ENCODE measurements at regions not wholly inside any gene's neighbourhood (a gene's known extent, or its start where the extent isn't known, plus 50 kb on each side); places are given as distances from the start of the nearest gene placed in this dataset.
"Not testable (repeated sequence)": the region's sequence is repeated elsewhere in the genome, so short reads cannot be mapped to it uniquely, and the experiment has no call there.

DNA sequence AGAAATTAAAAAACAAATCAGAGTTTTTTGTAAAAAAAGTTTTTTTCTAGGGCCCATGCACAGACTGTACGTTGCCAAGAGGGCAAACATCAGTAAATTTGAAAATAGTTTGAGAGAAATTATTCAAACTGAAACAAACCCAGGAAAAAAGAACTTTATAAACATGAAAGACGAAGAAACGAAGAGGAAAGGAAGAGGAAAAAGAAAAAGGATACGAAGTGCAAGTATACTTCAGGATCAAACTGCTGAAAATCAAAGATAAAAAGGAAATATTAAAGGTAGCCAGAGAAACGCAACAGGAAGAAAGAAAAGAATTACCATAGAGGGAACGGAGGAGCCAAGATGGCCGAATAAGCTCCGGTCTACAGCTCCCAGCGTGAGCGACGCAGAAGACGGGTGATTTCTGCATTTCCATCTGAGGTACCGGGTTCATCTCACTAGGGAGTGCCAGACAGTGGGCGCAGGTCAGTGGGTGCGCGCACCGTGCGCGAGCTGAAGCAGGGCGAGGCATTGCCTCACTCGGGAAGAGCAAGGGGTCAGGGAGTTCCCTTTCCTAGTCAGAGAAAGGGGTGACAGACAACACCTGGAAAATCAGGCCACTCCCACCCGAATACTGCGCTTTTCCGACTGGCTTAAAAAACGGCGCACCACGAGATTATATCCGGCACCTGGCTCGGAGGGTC is 94.4 kb upstream of the GAS1 start:
- DNase-seq (ENCODE audit: low read depth in 3 of 3), result not testable (repeated sequence)

- DNase-seq (ENCODE audit: low read depth in 3 of 3), result not testable (repeated sequence)
Measured at GRCh38 chr9:87049929-87050608, 102.8 kb upstream of the GAS1 start.

- no peak for DNase-seq (ENCODE audit: low read depth in 3 of 3)
Measured at GRCh38 chr9:87054999-87055686, 107.8 kb upstream of the GAS1 start.

DNA sequence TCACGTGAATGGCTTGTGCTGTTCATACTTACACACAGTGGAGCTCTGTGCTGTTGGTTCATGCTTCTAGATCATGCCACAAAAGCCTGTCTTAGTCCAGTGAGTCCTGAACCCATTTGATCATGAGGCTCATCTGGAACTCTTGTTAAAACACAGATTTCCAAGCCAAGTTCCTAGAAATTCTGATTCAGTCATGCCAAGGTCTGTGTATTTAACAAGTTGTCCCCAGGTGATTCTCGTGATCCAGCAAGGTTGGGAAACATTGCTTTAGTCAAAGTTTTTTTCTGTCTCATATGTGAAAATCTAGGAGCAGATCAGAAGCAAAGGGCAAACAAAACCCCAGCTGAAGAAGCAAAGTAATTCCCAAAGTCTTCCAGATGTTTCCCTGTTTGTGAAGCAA is 112.5 kb upstream of the GAS1 start:
- no peak for DNase-seq (ENCODE audit: low read depth in 3 of 3)

DNA sequence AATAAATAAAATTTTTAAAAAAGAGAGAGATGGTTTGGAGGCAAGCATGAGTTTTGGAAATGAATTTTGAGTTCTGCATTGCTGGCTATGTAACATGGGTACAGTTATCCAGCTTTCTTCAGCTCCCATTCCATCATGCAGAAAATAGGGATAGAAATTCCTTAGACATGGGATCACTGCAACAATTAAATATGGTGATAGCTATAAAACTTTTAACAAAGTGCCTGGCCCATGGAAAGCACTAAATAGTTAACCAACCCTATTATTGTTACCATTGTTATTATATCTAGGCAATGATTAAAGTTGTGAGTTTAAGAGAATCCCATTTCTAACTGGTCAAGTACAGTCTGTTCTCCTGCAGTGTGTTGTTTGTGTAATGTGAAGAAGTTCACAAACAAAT is 115.4 kb upstream of the GAS1 start:
- DNase-seq (ENCODE audit: low read depth in 3 of 3), result no peak

DNA sequence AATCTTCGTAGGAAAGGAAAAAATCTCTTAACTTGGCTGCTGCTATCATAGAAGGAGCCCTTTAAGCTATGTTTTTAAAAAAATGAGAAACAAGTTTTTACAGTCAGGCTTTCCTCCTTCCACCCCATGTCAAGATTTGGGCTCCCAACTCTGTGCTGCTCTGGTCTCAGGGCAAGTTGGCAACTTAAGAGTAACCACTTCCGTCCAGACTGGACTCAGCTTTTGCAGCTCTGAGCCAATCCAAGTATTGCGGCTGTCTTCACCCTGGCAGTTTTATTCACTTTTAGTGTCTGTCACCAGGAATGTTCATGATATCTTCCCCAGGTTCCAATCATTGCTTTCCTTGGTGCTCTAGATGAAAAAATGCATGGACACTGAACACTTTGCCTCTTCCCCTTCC is 115.9 kb upstream of the GAS1 start:
- DNase-seq (ENCODE audit: low read depth in 3 of 3), result no peak

- no peak for DNase-seq (ENCODE audit: low read depth in 3 of 3)
Measured at GRCh38 chr9:87063871-87064270, 116.6 kb upstream of the GAS1 start.

DNA sequence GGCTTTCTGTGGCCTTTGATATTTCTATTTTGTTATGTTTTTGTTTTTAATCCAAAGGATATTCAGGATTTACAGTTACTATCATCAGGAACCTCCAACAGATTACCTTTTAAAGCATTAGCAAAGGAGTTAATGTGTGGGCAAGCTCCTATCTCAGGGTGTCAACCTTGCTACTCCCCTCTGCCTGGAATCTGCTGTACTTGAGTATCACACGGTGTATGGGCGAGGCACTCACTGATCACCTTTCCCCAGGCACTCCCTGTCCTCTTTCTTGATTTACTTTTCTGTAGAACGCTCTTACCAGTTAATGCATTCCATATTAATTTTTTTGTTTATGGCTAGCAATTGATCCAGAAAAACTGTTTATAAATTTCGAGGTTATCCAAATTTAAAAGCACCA is 117.0 kb upstream of the GAS1 start:
- no peak for DNase-seq (ENCODE audit: low read depth in 3 of 3)

DNA sequence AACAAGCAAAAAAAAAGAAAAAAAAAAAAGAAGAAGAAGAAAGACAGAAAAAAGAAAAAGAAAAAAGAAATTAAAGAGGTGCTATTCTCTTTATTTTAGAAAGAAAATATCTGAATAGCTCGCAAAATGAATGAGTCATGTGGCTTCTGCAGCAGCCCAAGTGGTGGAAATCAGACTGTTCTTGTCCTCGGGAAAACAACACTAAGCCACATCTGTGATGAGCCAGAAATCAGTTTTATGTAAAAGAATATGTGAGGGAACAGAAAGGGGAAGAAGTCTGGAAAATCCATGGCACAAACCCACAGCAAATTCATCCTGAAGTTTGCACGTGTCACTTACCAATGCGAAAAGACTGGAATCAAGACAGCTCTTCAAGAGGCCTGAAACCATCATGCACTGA is 118.7 kb upstream of the GAS1 start:
- no peak for DNase-seq (ENCODE audit: low read depth in 3 of 3)

DNA sequence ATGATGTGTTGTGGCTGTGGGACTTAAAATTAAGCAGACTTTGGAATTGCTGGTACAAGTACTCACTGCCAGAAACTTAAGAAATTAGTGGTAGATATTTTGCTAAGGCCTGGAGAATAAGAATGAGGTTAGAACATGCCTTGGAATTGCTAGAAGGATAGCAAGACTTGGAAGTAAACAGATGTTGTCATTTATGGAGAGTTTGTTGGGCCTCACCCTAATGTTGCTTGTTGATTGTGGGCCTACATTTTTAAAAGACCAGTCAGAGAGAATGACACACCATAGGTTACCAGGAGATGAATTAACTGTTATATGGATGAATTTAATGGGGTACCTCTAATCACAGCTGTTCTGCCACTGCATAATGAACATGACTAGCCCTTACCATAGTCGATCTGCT is 120.1 kb upstream of the GAS1 start:
- no peak for DNase-seq (ENCODE audit: low read depth in 3 of 3)

GRCh38 chr9:87068177-87068840 is 121.0 kb upstream of the GAS1 start:
- no peak for DNase-seq (ENCODE audit: low read depth in 3 of 3)

GRCh38 chr9:87069690-87070089 is 122.4 kb upstream of the GAS1 start:
- no peak for DNase-seq (ENCODE audit: low read depth in 3 of 3)

DNA sequence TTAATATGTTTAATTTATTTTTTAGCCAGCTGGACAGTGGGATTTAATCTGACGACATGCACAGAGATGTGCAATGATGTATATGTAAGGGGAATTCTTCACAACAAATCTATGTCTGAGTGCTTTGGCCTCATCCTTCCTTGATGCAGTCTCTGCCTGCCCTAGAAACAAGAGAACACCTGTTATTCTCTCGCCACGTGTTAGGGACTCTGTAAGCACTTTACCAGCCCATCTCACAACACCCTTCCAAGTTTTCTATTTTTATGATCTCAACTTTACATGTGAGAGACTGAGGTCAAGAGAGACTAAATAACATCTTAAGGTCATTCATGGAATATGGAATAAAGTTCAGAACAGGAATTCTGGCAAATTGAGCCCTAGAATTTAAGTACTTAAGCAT is 123.0 kb upstream of the GAS1 start:
- no peak for DNase-seq (ENCODE audit: low read depth in 3 of 3)

DNA sequence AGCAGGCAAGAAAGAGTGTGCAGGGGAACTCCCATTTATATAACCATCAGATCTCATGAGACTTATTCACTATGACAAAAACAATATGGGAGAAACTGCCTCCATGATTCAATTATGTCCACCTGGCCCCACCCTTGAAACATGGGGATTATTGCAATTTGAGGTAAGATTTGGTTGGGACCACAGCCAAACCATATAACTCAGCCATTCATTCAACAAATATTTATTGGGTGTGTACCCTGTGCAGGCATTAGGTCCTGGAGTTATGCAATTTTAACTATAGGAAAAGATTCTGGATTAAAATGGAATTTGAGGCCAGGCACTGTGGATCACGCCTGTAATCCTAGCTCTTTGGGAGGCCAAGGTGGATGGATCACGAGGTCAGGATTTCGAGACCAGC is 124.2 kb upstream of the GAS1 start:
- DNase-seq (ENCODE audit: low read depth in 3 of 3), result no peak

DNA sequence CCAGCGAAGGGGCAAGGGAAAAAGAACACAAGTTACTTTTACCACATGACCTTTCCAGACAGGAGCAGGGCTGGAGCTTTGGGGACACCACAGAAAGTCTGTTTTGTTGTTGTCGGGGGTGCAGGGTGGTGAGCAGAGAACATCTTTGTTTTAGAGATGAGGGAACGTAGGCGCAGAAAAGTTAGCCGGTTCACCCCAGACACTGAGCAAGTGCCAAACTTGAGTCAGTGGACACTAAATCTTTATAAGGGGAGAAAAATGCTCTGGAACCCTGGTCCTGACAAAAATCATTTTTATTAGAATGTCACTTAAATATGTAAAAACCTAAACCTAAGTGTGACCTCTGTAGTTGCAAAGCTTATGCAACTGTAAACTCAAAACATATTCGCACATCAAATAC is 126.4 kb upstream of the GAS1 start:
- DNase-seq (ENCODE audit: low read depth in 3 of 3), result no peak

GRCh38 chr9:87075537-87075936 is 128.2 kb upstream of the GAS1 start:
- no peak for DNase-seq (ENCODE audit: low read depth in 3 of 3)

DNA sequence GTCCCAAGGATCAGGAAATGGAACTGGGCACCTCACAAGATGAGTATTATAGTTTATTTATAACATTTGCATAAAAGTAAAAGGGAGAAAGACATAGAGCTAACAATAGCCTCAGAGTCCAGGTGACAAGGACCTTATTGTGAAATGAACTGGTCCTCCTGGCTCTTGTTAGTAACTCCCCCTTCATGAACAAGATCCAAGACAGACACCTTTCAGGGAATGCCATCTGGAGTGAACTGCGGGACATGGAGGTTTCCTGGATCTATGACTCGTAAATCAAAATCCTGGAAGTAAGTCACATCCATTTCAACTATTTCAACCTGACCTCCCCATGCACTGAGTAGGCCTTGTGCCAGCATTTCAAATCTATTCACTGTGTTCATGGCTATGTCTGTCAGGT is 129.5 kb upstream of the GAS1 start:
- no peak for DNase-seq (ENCODE audit: low read depth in 3 of 3)

- DNase-seq (ENCODE audit: low read depth in 3 of 3), result no peak
Measured at GRCh38 chr9:87077986-87078385, 130.7 kb upstream of the GAS1 start.

- no peak for DNase-seq (ENCODE audit: low read depth in 3 of 3)
Measured at GRCh38 chr9:87080512-87081264, 133.4 kb upstream of the GAS1 start.

DNA sequence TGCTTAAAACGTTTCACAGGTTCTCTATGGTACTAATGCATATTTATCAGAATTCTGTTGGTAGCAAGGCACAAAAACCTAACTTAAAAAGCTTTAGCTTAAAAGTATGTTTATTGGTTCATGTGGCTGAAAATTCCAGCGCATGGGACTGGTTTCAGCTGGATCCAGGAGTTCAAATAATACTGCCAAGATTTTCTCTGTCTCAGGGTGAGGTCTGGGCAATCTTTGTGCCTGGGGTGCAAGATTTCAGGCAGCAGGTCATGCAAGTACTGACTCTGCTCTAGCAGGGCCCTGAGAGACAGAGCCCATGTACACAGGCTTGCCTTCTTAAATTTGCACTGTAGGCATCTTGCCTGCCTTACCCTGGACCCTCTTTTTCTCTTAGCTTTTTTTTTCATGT is 134.2 kb upstream of the GAS1 start:
- no peak for DNase-seq (ENCODE audit: low read depth in 3 of 3)

GRCh38 chr9:87083986-87084385 is 136.7 kb upstream of the GAS1 start:
- DNase-seq (ENCODE audit: low read depth in 3 of 3), result no peak

DNA sequence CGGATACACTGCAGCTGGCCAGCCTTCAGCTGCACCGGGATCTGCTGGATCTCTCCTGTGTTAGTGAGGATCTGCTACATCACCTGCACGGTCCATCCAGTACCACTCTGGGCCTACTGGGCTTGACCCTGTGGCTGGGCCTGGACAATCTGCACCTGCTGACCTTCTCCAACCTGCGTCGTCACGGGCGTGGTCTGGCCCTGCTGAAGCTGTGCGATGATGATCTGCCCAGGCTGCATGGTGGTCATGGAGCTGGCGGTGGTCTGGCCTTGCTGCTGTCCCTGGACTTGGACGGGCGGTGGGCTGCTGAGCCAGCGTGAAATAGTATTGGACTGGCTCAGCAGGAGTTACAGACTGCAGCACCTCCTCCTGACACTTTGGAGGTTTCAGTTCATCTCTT is 137.1 kb upstream of the GAS1 start:
- no peak for DNase-seq (ENCODE audit: low read depth in 3 of 3)
